ENCODE measurements at regions not wholly inside any gene's neighbourhood (a gene's known extent, or its start where the extent isn't known, plus 50 kb on each side); places are given as distances from the start of the nearest gene placed in this dataset.
"Not testable (repeated sequence)": the region's sequence is repeated elsewhere in the genome, so short reads cannot be mapped to it uniquely, and the experiment has no call there.

DNA sequence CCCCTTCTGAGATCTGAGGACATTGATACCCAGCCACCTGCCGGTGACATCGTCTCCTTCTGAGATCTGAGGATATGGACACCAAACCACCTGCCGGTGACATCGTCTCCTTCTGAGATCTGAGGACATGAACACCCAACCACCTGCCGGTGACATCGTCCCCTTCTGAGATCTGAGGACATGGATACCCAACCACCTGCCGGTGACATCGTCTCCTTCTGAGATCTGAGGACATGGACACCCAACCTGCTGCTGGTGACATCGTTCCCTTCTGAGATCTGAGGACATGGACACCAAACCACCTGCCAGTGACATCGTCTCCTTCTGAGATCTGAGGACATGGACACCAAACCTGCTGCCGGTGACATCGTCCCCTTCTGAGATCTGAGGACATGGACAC, 396.1 kb upstream of the TNRC6C start:
- DNase-seq: not testable (repeated sequence)

DNA sequence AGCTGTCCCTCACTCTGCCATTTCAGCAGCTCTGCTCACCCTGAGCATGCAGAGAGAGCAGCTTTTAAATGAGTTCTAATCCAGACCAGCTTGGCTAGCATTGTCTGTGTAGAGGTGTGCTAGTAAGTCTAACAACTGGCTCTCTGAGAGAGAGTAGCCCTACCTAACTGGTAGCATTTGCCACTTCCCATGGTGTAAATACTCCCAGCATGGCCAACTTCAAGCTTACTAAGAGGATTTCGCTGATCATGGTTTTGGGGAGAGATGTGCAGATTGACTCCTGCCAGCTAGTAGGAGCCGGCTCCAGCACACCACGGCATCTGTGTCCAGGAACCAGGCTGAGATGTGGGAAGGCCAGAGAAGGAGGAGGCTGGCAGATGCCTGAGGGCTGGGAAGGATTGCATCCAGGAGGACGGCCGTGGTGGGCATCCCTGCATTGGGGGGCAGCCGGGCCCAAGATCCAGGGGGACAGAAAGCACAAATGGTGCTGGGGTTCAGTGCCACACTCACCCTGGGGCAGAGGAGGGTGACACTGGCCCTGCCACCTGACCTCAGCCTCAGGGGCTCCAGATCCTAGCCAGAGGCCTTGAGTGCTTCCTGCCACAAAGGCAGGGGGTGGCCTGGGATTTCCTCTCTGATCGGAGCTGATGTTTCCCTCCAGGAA, 394.9 kb upstream of the TNRC6C start:
- no peak for DNase-seq

DNA sequence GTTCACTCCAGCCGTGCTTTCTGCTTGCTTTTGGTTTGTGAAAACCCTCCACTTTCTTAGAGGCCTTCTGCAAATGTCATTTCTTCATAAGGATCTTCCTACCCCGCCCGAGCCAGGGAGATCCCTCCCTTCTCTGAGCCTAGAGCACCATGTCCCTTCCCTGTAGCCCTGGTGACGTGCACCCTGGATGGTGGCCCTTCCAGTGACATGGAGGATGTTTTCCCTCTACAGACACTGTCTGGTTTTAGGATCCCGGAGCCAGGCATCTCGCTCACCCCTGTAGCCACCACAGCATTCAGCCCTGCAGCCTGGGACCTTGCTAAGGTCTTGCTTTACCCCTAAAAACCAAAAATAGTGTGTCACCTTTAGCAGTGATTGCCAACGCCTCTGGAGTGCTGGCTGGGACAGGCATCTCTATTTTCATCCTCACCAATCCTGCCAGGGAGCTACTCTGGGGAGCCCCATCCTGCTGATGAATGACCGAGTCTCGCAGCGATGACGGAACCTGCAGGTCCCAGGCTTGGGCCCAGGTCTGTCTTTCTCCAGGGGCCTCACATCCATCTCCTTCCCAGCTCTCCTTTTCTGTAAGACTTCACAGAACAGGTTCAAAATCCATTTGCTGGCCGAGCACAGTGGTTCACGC, 394.1 kb upstream of the TNRC6C start:
- no peak for DNase-seq

DNA sequence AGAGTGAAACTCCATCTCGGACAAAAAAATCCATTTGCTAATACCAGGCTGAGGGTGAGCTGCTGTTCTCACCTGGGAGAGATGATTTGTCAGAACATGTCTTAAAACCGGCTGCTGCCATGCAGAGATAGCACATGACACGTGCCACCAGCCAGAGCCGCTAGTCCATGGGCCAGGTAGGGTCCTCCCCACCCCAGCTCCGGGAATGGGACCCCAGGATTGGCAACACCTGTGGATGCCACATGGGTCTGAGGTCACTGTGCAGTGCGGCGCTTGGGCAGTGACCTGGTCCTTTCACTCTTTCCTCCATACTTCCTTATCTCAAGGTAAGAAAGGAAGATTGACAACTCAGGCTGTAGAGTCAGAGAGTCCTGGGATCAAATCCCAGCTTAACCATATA, 393.3 kb upstream of the TNRC6C start:
- no peak for DNase-seq

DNA sequence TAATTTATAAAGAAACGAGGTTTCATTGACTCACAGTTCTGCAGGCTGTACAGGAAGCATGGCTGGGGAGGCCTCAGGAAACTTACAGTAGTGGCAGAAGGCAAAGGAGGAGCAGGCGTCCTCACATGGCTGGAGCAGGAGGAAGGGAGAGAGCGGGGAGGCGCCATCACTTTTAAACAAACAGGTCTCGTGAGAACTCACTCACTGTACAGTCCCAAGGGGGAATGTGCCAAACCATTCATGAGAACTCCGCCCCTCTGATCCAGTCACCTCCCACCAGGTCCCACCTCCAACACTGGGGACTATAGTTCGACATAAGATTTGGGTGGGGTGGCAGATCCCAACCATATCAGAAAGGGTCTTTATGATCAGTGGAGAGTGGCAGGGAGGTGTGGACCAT, 392.4 kb upstream of the TNRC6C start:
- DNase-seq: no peak

DNA sequence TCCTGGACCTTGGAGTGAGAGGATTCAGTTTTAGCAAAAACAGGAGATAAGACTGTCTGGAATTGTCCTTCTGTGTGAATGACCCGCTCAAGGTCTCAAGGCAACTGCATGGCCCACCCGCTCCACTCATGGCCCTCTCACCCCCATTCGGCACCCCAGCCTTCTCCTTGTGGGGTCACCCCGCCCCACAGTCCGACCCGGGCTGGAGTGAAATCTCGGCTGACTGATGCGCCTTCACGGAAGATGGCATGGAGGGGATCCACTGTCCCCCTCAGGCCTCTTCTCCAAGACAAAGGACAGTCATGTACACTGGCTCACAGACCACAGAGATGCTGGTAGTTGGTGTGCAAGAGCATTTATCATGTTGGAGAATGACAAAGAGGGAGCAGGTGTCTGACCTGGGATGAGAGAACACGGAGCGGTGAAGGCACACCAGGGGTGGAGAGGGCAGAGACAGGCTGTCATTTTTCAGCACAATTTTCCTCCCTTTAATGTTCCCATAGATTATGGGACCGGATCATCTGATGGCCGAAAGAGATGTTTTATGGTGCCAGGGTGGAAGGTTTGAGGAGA, 391.9 kb upstream of the TNRC6C start:
- no peak for DNase-seq

DNA sequence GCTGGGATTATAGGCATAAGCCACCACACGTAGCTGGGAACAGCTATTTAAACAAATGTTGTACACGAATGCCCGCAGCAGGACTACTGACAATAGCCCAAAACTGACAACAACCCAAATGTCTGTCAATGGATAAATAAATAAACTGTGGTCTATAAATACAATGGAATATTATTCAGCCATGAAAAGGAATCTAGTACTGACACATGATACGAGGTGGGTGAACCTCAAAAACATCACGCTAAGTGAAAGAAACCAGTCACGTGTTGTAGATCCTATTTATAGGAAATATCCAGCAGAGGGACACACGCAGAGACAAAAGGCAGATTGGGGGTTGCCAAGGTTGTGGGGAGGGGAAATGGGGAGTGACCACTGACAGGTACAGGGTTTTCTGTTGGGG, 390.0 kb upstream of the TNRC6C start:
- no peak for DNase-seq

DNA sequence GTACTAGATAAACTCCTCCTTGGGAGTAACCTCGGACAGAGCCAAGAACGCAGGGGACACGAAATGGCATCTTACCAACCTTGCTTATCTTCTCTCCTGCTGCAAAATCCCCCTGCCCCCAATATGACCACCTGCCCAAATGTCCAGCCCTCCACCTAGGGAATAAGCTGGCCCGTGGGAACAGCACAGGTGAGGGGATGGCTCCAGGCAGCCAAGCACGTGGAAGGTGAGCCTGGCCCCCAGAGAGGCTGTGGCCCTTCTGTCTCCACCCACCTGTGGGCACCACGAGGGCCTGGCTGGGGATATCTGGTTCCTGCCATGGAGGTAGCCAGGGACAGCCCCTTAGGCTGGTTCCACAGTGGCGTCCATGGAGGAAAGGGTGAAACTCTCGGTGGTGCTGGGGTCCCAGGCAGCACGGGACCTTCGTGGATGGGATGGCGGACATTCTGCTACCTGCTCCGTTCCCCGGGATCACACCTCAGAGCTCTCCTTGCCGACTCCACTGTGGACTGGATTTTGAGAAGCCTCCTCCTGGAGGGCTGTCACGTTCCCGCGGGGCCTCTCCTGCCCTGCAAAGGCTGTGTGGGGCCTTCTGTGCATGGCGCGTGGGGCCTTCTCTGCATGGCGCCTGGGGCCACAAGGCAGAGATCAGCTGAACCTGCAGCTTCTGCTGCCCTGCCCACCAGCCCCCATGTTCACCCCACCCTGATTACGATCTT, 388.5 kb upstream of the TNRC6C start:
- DNase-seq: no peak

DNA sequence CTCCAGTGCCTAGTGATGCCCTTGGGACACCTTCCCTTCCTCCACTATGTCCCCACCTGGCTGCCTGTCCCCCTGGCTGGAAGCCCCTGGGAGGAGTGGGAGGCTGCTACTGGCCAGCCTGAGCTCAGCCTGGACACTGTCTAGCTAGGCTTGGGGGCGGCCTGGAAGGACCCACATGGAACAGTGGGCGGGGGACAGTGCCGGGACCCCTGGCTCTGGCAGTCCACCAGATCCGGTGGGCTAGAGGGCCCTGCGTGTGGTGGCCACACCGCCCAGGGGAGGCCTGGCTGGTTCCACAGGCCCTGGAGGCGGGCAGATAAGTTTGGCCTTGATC, 388.0 kb upstream of the TNRC6C start:
- DNase-seq: no peak

DNA sequence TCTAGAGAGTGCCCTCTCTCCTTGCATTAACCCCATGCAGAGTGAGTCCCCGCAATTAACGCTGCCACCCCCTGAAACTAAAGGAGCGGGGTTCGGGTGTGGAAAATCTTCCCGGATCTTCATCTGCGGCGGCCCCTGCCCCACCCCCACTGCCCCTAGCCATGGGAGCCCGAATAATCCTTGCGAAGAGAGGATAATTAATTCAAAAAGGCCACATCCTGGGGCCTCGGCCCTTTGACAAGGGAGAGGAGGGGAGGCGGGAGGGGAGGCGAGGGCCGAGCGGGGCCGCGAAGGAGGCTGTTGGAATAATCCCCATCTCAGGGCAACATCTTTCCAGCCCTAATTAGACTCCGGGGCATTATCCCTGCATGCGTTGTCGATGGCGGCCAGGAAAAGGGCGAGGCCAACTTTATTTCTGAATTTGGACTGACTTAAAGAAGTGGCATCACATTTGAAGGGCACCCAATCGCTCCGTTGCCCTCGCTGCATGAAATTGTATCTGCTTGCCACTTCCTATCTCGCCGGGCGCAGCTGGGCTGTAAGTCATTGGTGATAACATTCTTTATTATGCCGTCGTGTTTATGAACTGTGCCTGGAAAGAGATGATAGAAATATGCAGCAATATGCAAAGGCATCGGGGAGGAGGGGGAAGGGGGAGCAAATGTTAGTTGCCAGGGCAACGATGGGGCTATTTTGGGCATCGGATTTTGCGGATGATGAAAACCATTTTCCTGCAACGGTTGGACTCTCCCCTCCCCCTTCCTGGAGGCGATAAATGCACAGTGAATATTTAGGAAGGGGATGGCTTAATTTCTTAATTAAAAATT, 387.1 kb upstream of the TNRC6C start:
- DNase-seq: no peak

DNA sequence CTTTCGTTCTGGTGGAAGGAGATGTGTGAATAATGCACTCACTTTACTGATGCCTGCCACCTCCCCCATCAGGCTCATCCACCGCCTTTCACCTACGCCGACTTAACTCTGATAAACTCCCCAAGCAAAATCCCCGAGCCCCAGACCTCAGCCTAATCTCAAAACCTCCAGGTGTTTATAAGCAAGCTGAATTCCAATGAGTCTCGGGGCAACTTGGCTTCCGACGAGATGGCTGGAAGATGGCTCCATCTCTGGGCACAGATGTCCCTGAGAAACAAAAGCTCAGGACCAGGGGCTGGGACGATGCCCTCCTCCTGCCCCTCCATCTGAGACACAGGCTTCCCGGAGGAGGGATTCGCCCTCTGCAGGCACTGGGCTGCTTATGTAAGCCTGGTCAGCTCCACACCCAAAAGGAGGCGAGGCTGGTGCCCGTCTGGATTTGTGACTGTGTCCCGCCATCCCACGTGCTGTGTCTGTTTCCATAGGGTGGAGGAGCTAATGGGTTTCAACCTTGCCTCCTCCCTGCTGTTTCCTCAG, 386.4 kb upstream of the TNRC6C start:
- DNase-seq: no peak

DNA sequence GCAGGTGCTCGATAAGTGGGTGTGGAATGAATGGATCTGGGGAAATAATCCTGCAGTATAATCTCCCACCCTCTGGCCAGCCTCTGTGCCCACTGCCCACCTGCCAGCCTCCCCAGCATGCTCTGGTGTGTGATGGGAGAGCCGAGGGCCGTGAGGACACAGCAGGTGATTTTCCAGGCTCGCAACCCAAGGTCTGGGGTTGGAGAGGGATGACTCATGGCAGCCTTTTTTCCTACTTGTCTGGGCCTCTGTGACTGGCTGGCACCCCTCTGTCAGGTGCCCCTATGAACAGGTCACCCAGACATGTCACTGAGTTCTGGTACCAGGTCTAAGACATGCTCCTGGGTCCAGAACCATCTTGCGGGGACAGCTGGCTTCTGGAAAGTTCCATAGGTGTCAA, 385.7 kb upstream of the TNRC6C start:
- DNase-seq: no peak

DNA sequence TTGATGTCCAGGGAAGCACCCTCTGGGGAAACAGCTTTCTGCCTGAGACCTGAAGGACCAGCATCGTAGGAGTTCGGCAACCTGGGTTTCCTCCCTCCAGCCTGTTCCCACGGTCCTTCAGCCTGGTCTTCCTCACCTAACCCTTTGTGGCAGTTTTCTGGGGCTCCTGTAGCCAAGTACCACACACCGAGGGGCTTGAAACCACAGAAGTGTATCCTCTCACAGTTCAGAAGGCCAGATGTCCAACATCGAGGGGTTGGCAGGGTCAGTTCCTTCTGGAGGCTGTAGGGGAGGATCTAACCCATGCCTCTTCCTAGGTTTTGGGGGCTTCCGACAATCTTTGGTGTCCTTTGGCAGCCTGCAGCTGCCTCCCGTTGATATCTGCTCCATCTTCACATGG, 381.0 kb upstream of the TNRC6C start:
- no peak for DNase-seq

DNA sequence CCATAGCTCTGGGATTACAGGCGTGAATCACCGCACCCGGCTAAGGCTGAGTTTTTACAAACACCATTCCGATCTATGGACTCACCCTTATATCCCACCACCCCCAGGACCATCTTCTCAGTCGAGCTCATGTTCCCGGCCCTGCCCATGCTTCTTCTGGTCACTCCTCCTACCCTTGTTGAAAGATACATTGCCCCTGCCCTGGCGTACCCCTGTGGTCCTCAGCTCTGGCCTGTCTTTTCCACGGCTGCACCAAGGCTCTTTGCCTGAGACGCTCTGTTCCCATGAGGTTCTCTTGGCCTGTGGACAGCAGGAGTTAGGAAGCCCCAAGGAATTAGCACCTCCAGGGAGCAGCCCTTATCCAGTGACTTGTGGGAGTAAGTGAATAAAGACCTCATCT, 379.4 kb upstream of the TNRC6C start:
- DNase-seq: no peak

DNA sequence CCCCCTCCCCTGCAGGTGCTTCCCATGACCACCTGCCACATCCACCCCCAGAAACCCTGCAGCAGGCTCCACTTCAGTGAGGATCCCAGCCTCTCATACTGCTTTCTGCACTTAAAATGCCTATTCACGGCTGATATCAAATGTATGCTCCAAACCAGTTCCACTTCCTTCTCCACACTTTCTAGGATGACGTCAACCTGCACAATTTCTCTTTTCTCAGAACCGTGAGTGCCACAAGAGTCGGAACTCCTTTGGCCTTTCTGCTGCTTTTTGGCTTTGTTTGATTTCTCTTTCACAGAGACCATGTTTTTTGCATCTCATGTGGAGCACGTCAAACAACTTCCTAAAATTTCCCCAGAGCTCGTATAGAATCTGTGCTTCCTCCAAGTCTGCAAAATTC, 378.8 kb upstream of the TNRC6C start:
- no peak for DNase-seq

DNA sequence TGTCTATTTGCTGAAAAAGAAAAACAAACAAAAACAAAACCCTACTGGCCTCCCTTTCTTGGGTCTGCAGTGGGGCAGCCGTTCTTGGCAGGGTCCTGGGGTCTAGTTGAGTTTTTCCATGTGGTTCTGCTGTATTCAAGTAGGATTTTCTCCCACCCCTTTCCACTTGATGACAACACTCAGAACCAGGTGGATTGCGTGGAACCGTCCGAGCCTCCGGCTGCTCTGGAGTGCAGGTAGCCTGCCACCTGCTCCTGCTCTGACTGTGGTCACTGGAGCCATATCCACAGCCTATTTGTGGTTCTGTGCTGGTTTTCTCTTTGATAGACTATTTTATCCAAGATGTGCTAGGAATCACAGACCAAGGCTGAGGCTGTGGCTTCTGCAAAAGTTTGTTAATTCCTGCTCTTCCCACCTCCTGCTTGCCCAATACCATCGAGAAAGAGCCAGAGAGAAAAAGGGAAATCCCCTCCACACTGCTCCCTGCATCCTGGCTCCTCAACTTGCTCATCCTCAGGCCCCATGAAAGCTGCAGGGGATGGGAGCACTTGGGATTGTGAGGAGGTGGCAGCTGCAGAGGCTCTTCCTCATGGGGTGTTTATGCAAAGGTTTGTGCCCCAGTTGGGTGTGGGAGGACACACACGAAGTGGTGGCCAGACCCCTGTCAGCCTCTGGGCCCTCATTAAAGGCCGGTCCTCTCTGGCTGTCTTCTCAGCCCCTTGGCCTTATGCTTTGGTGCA, 377.8 kb upstream of the TNRC6C start:
- no peak for DNase-seq

DNA sequence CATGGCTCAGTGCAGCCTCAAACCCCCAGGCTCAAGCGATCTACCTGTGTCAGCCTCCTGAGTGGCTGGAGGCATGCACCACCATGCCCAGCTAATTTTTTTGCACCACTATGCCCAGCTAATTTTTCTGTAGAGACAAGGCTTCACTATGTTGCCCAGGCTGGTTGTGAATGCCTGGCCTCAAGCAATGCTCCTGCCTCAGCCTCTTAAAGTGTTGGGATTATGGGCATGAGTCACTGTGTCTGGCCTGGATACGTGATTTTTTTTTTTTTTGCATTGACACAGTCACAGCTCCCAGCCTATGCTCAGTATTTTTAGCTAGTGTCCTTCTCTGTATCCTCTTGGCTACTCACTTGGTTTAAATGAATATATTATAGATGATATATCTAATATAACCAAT, 377.0 kb upstream of the TNRC6C start:
- no peak for DNase-seq

DNA sequence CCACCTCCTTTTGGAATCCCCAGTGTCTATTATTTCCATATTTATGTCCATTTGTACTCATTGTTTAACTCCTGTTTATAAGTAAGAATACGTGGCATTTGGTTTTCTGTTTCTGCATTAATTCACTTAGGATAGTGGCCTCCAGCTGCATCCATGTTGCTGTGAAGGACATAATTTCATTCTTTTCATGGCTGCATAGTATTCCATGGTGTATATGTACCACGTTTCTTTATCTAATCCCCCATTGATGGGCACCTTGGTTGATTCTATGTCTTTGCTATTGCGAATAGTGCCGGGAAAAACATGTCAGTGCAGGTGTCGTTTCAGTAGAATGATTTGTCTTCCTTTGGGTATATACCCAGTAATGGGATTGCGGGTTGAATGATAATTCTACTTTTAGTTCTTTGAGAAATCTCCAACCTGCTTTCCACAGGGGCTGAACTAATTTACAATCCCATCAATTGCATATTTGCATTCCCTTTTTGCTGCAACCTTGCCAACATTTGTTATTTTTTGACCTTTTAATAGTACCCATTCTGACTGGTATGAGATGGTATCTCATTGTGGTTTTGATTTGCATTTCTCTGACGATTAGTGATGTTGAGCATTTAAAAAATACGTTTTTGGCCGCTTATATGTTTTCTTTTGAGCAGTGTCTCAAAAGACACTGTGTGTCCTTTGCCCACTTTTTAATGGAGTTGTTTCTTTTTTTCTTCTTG, 373.2 kb upstream of the TNRC6C start:
- no peak for DNase-seq

DNA sequence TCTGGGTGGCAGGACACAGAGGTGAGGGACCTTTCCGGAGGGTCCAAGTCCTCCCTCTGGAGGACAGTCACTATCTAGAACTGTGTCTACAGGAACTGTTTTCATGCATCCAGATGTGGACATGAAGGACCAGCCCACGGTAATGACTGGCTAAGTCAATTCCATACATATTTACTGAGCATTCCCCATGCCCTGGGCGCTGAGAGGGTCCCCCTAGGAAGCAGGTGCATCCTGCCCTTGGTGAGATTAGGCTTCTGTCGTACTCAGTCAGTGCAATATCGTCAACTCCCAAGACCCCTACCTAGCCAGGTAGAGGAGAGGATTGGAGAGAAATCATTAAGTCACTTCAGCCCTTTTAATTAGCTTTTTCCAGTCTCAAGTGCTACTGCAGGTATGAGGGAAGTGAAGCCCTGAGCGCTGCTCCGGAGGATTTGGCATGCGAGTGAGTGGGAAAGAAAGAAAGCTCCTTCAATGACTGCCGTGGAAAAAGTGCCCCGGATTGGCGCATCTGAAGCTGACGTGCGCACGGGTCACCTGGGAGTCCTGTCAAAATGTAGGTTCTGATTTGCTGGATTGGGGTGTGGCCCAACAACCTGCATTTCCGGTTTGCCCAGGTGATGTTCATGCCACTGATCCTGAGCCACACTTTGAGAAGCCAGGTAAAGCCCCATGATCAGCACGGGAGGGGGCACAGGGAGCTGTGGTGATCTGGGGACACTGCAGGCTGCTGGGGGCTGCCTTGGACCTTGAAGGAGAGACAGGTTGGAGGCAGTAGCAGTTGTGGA, 367.4 kb upstream of the TNRC6C start:
- DNase-seq: no peak

DNA sequence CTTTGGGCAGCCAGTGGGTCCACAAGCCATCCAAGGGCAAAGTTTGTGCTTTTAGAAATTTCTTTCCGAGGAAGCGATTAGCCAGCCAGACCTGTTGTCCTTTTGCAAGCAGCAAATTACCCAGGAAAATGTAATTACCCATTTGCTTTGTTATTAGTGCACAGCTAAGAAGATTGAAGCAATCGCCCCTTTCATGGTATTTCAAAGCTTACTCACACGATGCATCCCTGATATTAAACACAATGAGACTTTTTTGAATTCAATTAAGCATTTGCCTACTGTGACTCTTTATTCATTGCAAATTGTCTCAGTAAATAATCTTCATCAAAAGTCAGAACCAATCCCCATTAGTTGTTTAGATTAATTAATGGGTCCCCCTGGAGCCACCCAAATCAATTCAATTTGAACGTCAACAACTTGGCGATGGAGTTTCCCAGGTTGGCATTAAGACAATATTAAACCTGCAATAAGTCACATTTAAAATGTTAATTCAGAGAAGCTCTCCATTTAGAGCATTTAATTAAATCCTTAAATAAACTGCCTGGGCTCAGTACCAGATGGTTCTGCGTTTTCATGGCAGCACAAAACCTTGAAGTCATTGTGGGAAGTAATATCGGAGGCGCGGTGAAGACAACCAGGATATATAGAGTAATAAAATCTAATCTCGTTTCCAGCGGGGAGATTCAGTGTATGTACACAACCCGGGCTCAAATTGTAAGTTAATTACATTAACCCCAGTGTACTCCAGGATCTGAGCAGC, 366.2 kb upstream of the TNRC6C start:
- no peak for DNase-seq

Data from NCI-H774 (cell line).